ENCODE measurements at regions not wholly inside any gene's neighbourhood (a gene's known extent, or its start where the extent isn't known, plus 50 kb on each side); places are given as distances from the start of the nearest gene placed in this dataset.

GRCh38 chr2:205877496-205877895, 195.2 kb downstream of the NRP2 start:
- no peaks in the 10 kb centered on the region for H3K4me1 ChIP-seq
- H3K9me3 ChIP-seq, result no peaks in the 10 kb centered on the region
- in situ Hi-C loops (cut with MboI; ENCODE audit: low pct_ligation_motif_present in 1 of 4, low pct_unique_long_range_greater_than_20kb in 1 of 4, low sequenced_read_pairs in 3 of 4) (no loop called here), intact Hi-C loops (cut with DNase I; ENCODE audit: low total_unique reads) (no loop called here)
- no peaks in the 10 kb centered on the region for H3K27me3 ChIP-seq
- H3K4me3 ChIP-seq, result no peak overlapping the region
- no peak for DNase-seq
- TF ChIP-seq POLR2A (IDR thresholded peaks at IDR 0.05), result no peak
- WGBS, 2 donors (ENCODE audit: low coverage in 1 of 2), result 82 to 86% methylated on average over 3 of the region's 3 CpGs
- no peaks in the 10 kb centered on the region for H3K36me3 ChIP-seq
- H3K27ac ChIP-seq, result no peak overlapping the region

- Histone ChIP-seq H3K27ac (no peak overlapping the region), H3K4me1 (no peaks in the 10 kb centered on the region), H3K9me3 (no peaks in the 10 kb centered on the region), H3K27me3 (no peaks in the 10 kb centered on the region), H3K4me3 (no peak overlapping the region), H3K36me3 (no peaks in the 10 kb centered on the region)
- intact Hi-C loops (cut with DNase I; ENCODE audit: low total_unique reads), result no loop called here
- TF ChIP-seq POLR2AphosphoS5 (IDR thresholded peaks at IDR 0.05), result no peak
- no peak for TF ChIP-seq CTCF (IDR thresholded peaks at IDR 0.05)
- TF ChIP-seq POLR2A (IDR thresholded peaks at IDR 0.05), result no peak
- TF ChIP-seq EP300 (IDR thresholded peaks at IDR 0.05; ENCODE audit: low read depth), result no peak
- no peak for DNase-seq
- in situ Hi-C loops (cut with MboI; ENCODE audit: low pct_ligation_motif_present in 1 of 4, low pct_unique_long_range_greater_than_20kb in 1 of 4, low sequenced_read_pairs in 3 of 4), result no loop called here
Observed at GRCh38 chr2:205876127-205876526, 193.8 kb downstream of the NRP2 start.

- Histone ChIP-seq H3K4me3 (no peak overlapping the region), H3K27ac (no peak overlapping the region), H3K27me3 (no peaks in the 10 kb centered on the region), H3K36me3 (no peaks in the 10 kb centered on the region), H3K4me1 (no peaks in the 10 kb centered on the region), H3K9me3 (no peaks in the 10 kb centered on the region)
- TF ChIP-seq POLR2A (IDR thresholded peaks at IDR 0.05) (no peak), CTCF (IDR thresholded peaks at IDR 0.05) (no peak), POLR2AphosphoS5 (IDR thresholded peaks at IDR 0.05) (no peak), EP300 (IDR thresholded peaks at IDR 0.05; ENCODE audit: low read depth) (no peak)
- in situ Hi-C loops (cut with MboI; ENCODE audit: low pct_ligation_motif_present in 1 of 4, low pct_unique_long_range_greater_than_20kb in 1 of 4, low sequenced_read_pairs in 3 of 4) (no loop called here), intact Hi-C loops (cut with DNase I; ENCODE audit: low total_unique reads) (no loop called here)
- DNase-seq, result no peak
Observed at GRCh38 chr2:205872716-205873115, 190.4 kb downstream of the NRP2 start.

- H3K27ac ChIP-seq, result no peak overlapping the region
- no peaks in the 10 kb centered on the region for H3K4me1 ChIP-seq
- intact Hi-C loops (cut with DNase I; ENCODE audit: low total_unique reads) (no loop called here), in situ Hi-C loops (cut with MboI; ENCODE audit: low pct_ligation_motif_present in 1 of 4, low pct_unique_long_range_greater_than_20kb in 1 of 4, low sequenced_read_pairs in 3 of 4) (no loop called here)
- no peak for DNase-seq
- H3K9me3 ChIP-seq, result no peaks in the 10 kb centered on the region
- H3K27me3 ChIP-seq, result no peaks in the 10 kb centered on the region
- no peak overlapping the region for H3K4me3 ChIP-seq
- no peak for TF ChIP-seq EP300 (IDR thresholded peaks at IDR 0.05; ENCODE audit: low read depth)
- H3K36me3 ChIP-seq, result no peaks in the 10 kb centered on the region
Observed at GRCh38 chr2:205869439-205869838, 187.1 kb downstream of the NRP2 start.

GRCh38 chr2:205868773-205869333, 186.6 kb downstream of the NRP2 start:
- Histone ChIP-seq H3K9me3 (no peaks in the 10 kb centered on the region), H3K27ac (no peak overlapping the region), H3K27me3 (no peaks in the 10 kb centered on the region), H3K4me1 (no peaks in the 10 kb centered on the region), H3K4me3 (no peak overlapping the region), H3K36me3 (no peaks in the 10 kb centered on the region)
- TF ChIP-seq EP300 (IDR thresholded peaks at IDR 0.05; ENCODE audit: low read depth), result no peak
- TF ChIP-seq CTCF (IDR thresholded peaks at IDR 0.05), result no peak
- TF ChIP-seq POLR2AphosphoS5 (IDR thresholded peaks at IDR 0.05), result no peak
- no peak for TF ChIP-seq POLR2A (IDR thresholded peaks at IDR 0.05)
- no peak for DNase-seq
- in situ Hi-C loops (cut with MboI; ENCODE audit: low pct_ligation_motif_present in 1 of 4, low pct_unique_long_range_greater_than_20kb in 1 of 4, low sequenced_read_pairs in 3 of 4) (no loop called here), intact Hi-C loops (cut with DNase I; ENCODE audit: low total_unique reads) (no loop called here)
- WGBS, 2 donors (ENCODE audit: low coverage in 1 of 2), result 57 to 67% methylated on average over 3 to 8 of the region's 8 CpGs

All from transverse colon (tissue), 4 donors.